ENCODE measurements at regions not wholly inside any gene's neighbourhood (a gene's known extent, or its start where the extent isn't known, plus 50 kb on each side); places are given as distances from the start of the nearest gene placed in this dataset.

DNA sequence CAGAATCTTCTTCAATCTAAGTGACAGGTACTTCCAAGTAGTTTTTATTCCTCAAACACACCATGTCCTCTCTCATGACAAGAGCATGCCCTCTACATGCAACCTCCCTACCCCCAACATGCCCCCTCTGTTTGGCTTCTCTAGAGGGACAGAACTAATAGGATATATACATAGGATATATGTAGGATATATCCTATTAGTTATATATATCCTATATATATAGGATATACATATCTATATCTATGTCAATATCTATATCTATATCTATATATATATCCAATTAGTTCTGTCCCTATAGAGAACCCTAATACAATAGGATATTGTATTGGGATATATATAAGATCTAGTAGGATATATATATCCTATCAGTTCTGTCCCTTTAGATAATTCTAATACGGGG is 701.9 kb upstream of the MIR17HG start:
- TF ChIP-seq, protein P1, sequence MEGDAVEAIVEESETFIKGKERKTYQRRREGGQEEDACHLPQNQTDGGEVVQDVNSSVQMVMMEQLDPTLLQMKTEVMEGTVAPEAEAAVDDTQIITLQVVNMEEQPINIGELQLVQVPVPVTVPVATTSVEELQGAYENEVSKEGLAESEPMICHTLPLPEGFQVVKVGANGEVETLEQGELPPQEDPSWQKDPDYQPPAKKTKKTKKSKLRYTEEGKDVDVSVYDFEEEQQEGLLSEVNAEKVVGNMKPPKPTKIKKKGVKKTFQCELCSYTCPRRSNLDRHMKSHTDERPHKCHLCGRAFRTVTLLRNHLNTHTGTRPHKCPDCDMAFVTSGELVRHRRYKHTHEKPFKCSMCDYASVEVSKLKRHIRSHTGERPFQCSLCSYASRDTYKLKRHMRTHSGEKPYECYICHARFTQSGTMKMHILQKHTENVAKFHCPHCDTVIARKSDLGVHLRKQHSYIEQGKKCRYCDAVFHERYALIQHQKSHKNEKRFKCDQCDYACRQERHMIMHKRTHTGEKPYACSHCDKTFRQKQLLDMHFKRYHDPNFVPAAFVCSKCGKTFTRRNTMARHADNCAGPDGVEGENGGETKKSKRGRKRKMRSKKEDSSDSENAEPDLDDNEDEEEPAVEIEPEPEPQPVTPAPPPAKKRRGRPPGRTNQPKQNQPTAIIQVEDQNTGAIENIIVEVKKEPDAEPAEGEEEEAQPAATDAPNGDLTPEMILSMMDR (conservative IDR thresholded peaks at IDR 0.05): no peak
- TF ChIP-seq EZH2 (IDR thresholded peaks at IDR 0.05; ENCODE audit: low read depth): no peak
